Neural cell (in vitro differentiated cells): ENCODE measurements at regions not wholly inside any gene's neighbourhood (a gene's known extent, or its start where the extent isn't known, plus 50 kb on each side); places are given as distances from the start of the nearest gene placed in this dataset.

Experiments
- H2AFZ ChIP-seq: fragments of 200-600, 300-800 bp; sonication (generic), shearing (Covaris generic); 2 replicates; pipeline ENCODE4 v1.6.0; 2014; ENCODE audit warnings: low read depth, mild to moderate bottlenecking, antibody characterized with exemption, low read length, moderate library complexity
- H3F3A ChIP-seq: fragments of 200-600 bp; shearing (Covaris generic); 2 replicates; pipeline ENCODE4 v1.6.1; 2016; ENCODE audit warnings: mild to moderate bottlenecking, moderate library complexity, mixed read lengths, antibody characterized with exemption, low read length; ENCODE audit not compliant: insufficient read depth, poor library complexity, severe bottlenecking
- H3K27ac ChIP-seq: fragments of 200-600, 300-800 bp; sonication (generic), shearing (Covaris generic); 2 replicates; pipeline ENCODE4 v1.5.1; 2014; ENCODE audit warnings: mild to moderate bottlenecking, low read length, moderate library complexity
- H3K27me3 ChIP-seq: fragments of 300-800, 200-600 bp; sonication (generic), shearing (Covaris generic); 2 replicates; pipeline ENCODE4 v1.6.0; 2014; ENCODE audit warnings: mild to moderate bottlenecking, low read depth, low read length, moderate library complexity; ENCODE audit not compliant: insufficient read depth
- H3K36me3 ChIP-seq: fragments of 300-800, 200-600 bp; sonication (generic), shearing (Covaris generic); 2 replicates; pipeline ENCODE4 v1.5.1; 2014; ENCODE audit warnings: mild to moderate bottlenecking, antibody characterized with exemption, low read length, moderate library complexity; ENCODE audit not compliant: insufficient read depth
- H3K4me2 ChIP-seq: fragments of 300-800, 200-600 bp; sonication (generic), shearing (Covaris generic); 2 replicates; pipeline ENCODE4 v1.6.0; 2014; ENCODE audit warnings: mild to moderate bottlenecking, low read length
- H3K4me3 ChIP-seq: fragments of 300-800, 200-600 bp; sonication (generic), shearing (Covaris generic); 2 replicates; pipeline ENCODE4 v1.5.1; 2014; ENCODE audit warnings: mild to moderate bottlenecking, low read length, moderate library complexity
- H3K79me2 ChIP-seq: fragments of 200-600 bp; shearing (Covaris generic); replicated peaks from 2 replicates; pipeline ENCODE4 v1.6.0; 2014; ENCODE audit warnings: mild to moderate bottlenecking, low read length, moderate library complexity; ENCODE audit not compliant: insufficient read depth
- H3K9ac ChIP-seq: fragments of 300-800, 200-600 bp; sonication (generic), shearing (Covaris generic); 2 replicates; pipeline ENCODE4 v1.6.1; 2016; ENCODE audit warnings: mild to moderate bottlenecking, low read length, mixed read lengths
- H3K9me2 ChIP-seq: fragments of 200-600 bp; shearing (Covaris generic); 2 replicates; pipeline ENCODE4 v1.6.1; 2016; ENCODE audit warnings: mild to moderate bottlenecking, low read length, mixed read lengths; ENCODE audit not compliant: insufficient read depth
- H3K9me3 ChIP-seq: fragments of 200-600, 300-800 bp; sonication (generic), shearing (Covaris generic); 2 replicates; pipeline ENCODE4 v1.6.1; 2016; ENCODE audit warnings: mild to moderate bottlenecking, mixed run types, low read length, moderate library complexity, mixed read lengths
- H4K20me1 ChIP-seq: fragments of 200-600 bp; shearing (Covaris generic); 2 replicates; pipeline ENCODE4 v1.6.1; 2016; ENCODE audit warnings: mild to moderate bottlenecking, mixed run types; ENCODE audit not compliant: insufficient read depth
- CTCF ChIP-seq: fragments of 450-650 bp; IDR thresholded peaks from 2 replicates; pipeline ENCODE4 v1.5.1; 2014; ENCODE audit warnings: antibody characterized with exemption, mild to moderate bottlenecking, moderate library complexity; ENCODE audit not compliant: poor library complexity, severe bottlenecking
- EP300 ChIP-seq: fragments of 450-650 bp; conservative IDR thresholded peaks from 2 replicates; pipeline ENCODE4 v1.6.1; 2014; ENCODE audit warnings: antibody characterized with exemption, mild to moderate bottlenecking, moderate library complexity; ENCODE audit not compliant: poor library complexity, severe bottlenecking
- EZH2 ChIP-seq: fragments of 200-600, 300-800 bp; shearing (Covaris generic), sonication (generic); IDR thresholded peaks from 2 replicates; pipeline ENCODE4 v1.6.1; 2014; ENCODE audit warnings: antibody characterized with exemption, low read length, borderline replicate concordance, mild to moderate bottlenecking; ENCODE audit not compliant: insufficient read depth, poor library complexity, severe bottlenecking
- MXI1 ChIP-seq: fragments of 450-650 bp; conservative IDR thresholded peaks from 2 replicates; pipeline ENCODE4 v1.6.1; 2014; ENCODE audit warnings: antibody characterized with exemption, mild to moderate bottlenecking; ENCODE audit not compliant: poor library complexity, severe bottlenecking
- POLR2AphosphoS5 ChIP-seq: IDR thresholded peaks from 2 replicates; pipeline ENCODE4 v1.6.1; 2012
- RAD21 ChIP-seq: fragments of 450-650 bp; conservative IDR thresholded peaks from 2 replicates; pipeline ENCODE4 v1.6.1; 2014; ENCODE audit warnings: antibody characterized with exemption, mild to moderate bottlenecking, moderate library complexity
- SMC3 ChIP-seq: fragments of 450-650 bp; conservative IDR thresholded peaks from 2 replicates; pipeline ENCODE4 v1.6.1; 2014; ENCODE audit warnings: antibody characterized with exemption, mild to moderate bottlenecking, moderate library complexity; ENCODE audit not compliant: poor library complexity
- TAF1 ChIP-seq: IDR thresholded peaks from 2 replicates; pipeline ENCODE4 v1.6.1; 2012; ENCODE audit warnings: low read depth
- TF ChIP-seq, protein P1 (sequence below): IDR thresholded peaks from 2 replicates; pipeline ENCODE4 v1.6.1; 2012; ENCODE audit warnings: borderline replicate concordance

DNA sequence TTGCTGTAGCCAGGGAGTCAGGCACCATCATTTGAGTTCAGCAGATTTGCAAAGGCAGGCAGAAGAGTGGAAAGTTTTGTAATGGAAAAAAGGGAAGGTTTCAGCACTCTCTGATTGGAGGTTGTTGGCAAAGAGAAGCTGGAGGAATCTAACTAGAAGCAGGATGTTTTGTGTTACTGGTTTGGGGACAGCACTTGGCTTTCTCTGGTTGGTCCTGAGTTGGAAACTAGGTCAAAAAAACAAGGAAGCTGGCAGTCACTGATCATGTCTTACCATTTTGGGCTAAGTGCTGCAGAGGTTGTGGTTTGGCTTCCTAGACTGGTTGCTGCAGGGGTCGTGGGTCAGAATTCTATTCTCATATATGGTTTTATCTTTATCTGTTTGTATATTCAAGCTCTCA lies 189.8 kb downstream of the DRD1 start:
- H2AFZ ChIP-seq: no peak overlapping the region
- no peaks in the 10 kb centered on the region for H3F3A ChIP-seq
- no peaks in the 10 kb centered on the region for H3K9me2 ChIP-seq
- TF ChIP-seq POLR2AphosphoS5 (no peak), MXI1 (no peak), SMC3 (no peak), CTCF (no peak), RAD21 (no peak), TAF1 (no peak), EZH2 (no peak), EP300 (no peak)
- TF ChIP-seq, protein P1, sequence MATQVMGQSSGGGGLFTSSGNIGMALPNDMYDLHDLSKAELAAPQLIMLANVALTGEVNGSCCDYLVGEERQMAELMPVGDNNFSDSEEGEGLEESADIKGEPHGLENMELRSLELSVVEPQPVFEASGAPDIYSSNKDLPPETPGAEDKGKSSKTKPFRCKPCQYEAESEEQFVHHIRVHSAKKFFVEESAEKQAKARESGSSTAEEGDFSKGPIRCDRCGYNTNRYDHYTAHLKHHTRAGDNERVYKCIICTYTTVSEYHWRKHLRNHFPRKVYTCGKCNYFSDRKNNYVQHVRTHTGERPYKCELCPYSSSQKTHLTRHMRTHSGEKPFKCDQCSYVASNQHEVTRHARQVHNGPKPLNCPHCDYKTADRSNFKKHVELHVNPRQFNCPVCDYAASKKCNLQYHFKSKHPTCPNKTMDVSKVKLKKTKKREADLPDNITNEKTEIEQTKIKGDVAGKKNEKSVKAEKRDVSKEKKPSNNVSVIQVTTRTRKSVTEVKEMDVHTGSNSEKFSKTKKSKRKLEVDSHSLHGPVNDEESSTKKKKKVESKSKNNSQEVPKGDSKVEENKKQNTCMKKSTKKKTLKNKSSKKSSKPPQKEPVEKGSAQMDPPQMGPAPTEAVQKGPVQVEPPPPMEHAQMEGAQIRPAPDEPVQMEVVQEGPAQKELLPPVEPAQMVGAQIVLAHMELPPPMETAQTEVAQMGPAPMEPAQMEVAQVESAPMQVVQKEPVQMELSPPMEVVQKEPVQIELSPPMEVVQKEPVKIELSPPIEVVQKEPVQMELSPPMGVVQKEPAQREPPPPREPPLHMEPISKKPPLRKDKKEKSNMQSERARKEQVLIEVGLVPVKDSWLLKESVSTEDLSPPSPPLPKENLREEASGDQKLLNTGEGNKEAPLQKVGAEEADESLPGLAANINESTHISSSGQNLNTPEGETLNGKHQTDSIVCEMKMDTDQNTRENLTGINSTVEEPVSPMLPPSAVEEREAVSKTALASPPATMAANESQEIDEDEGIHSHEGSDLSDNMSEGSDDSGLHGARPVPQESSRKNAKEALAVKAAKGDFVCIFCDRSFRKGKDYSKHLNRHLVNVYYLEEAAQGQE: no peak
- no peak overlapping the region for H3K4me2 ChIP-seq
- H3K36me3 ChIP-seq: no peaks in the 10 kb centered on the region
- no peak overlapping the region for H3K4me3 ChIP-seq
- no peaks in the 10 kb centered on the region for H3K79me2 ChIP-seq
- no peaks in the 10 kb centered on the region for H3K27me3 ChIP-seq
- no peaks in the 10 kb centered on the region for H3K9me3 ChIP-seq
- no peak overlapping the region for H3K9ac ChIP-seq
- no peak overlapping the region for H3K27ac ChIP-seq
- no peaks in the 10 kb centered on the region for H4K20me1 ChIP-seq

DNA sequence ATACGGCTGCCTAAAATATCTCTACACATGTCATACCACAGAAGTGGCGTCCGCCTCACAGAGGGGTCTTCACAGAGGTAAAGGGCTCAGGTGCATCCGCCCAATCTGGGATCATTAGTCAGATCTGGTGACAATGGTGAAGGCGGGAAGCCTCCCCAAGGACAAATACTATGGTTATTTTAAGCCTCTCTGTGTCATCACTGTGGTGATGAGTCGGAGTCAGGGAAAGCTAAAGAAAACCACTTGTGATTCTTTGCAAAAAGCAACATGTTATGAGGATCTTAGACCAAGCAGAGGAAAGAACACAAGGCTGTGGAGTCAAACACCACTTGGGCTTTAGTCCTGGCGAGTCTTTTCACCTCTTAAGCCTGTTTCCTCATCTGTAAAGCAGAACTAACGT lies 190.4 kb downstream of the DRD1 start:
- no peak overlapping the region for H3K9ac ChIP-seq
- no peak overlapping the region for H2AFZ ChIP-seq

More for the DNA sequence above, 190.4 kb downstream of the DRD1 start:
- Histone ChIP-seq H3K79me2 (no peaks in the 10 kb centered on the region), H4K20me1 (no peaks in the 10 kb centered on the region), H3K4me2 (no peak overlapping the region), H3K27ac (no peak overlapping the region), H3K9me2 (no peaks in the 10 kb centered on the region), H3K4me3 (no peak overlapping the region), H3K27me3 (no peaks in the 10 kb centered on the region), H3F3A (no peaks in the 10 kb centered on the region), H3K36me3 (no peaks in the 10 kb centered on the region), H3K9me3 (no peaks in the 10 kb centered on the region)
- TF ChIP-seq RAD21 (no peak), MXI1 (no peak), EP300 (no peak), EZH2 (no peak), TAF1 (no peak), CTCF (no peak), POLR2AphosphoS5 (no peak), SMC3 (no peak)
- TF ChIP-seq, protein P1: no peak
